ES-I3 (cell line): ENCODE measurements at regions not wholly inside any gene's neighbourhood (a gene's known extent, or its start where the extent isn't known, plus 50 kb on each side); places are given as distances from the start of the nearest gene placed in this dataset.

Experiments used
- H3K36me3 ChIP-seq: 2 replicates; pipeline ENCODE4 v1.6.1; 2013; ENCODE audit warnings: mild to moderate bottlenecking, low read length, control low read depth, moderate library complexity; ENCODE audit not compliant: insufficient read depth
- H3K4me1 ChIP-seq: 2 replicates; pipeline ENCODE4 v1.6.1; 2013; ENCODE audit warnings: mild to moderate bottlenecking, control low read depth, low read length; ENCODE audit not compliant: insufficient read depth
- H3K9ac ChIP-seq: 2 replicates; pipeline ENCODE4 v1.6.1; 2013; ENCODE audit warnings: low read depth, mild to moderate bottlenecking, low read length, moderate library complexity
- H3K9me3 ChIP-seq: 2 replicates; pipeline ENCODE4 v1.6.1; 2013; ENCODE audit warnings: mild to moderate bottlenecking, low read length, moderate library complexity; ENCODE audit not compliant: control insufficient read depth, insufficient read depth

DNA sequence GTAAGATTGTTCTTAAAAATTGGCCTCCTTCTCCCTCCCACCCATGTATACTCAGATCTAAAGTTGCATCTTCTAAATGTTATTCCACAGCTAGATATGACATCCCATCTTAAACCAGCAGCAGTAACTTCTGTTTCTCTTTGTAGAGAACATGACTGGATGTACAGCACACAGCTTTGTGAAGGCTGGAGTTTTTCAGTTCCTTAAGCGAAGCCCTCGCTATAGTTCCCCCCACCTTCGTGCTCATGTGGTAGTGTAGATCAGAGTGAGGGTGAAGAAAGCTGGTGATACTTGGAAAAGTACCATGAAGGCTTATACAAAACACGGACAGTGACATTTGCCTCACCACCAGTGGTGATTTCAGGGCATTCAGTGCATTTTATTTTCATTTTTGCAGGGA lies 137.5 kb downstream of the MAT2B start:
- Histone ChIP-seq H3K9me3 (no peaks in the 10 kb centered on the region), H3K4me1 (no peaks in the 10 kb centered on the region), H3K36me3 (no peaks in the 10 kb centered on the region), H3K9ac (no peak overlapping the region)

DNA sequence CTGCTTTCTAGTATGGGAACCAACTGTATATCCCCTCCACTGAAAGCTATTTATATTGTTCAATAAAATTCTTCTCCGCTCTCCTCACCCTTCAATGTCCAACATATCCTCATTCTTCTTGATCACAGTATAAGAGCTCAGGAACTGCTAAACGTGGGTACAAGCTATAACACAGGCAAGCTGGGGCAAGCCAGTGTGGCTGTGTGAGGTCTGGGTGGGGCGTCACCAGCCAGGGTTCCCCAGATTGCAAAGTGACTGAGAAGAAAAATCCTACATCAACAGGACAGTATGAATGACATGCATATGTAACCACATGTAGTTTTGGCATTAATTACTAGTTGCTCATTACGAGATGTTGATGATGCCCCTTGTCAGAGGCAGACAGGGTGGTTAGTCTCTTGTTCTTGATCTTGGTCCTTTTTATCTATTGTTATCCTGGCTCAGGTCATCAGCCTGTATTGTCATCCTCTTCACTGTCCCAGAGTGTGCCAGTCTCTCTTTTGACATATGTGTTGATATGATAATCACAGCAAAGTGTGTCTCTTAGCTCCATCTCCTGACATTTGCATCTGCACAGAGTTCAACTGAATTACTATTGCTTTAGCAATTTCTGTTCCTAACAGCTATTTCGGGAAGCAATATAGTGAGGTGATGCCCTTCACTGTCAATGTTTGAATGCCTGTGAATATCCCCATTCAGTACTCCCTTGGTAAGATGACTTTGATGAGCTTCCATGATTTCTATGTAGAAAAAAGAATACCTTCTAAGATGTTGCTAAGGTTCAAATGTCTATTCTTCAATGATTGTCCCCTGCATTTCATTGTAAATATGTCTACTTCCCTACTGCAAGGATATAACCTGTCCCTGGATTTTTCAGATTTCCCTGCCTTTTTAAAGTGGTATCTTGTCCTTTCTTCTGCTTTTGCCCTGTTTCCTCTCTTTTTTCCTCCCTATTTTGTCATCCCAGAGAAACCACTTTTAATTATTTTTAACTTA lies 140.3 kb downstream of the MAT2B start:
- H3K9me3 ChIP-seq, result no peaks in the 10 kb centered on the region
- H3K36me3 ChIP-seq, result no peaks in the 10 kb centered on the region
- no peaks in the 10 kb centered on the region for H3K4me1 ChIP-seq
- no peak overlapping the region for H3K9ac ChIP-seq

DNA sequence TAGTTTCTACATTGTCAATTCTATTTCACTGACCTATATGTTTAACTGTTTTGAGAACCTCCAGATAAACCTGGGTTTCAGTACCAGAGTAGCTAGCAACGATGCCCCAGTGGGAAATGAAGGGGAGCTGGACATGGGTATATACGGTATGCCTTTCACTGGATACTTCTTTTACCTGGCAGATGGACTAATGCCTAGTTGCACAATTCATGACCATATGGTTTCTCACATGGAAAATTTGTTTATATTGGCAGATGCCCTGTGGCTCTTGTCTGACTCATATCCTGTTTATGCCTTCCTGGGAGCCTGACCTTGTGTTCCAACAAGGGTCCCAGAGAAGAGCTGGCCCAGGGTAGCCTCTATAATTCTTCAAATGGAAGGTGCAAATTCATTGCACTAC lies 144.1 kb downstream of the MAT2B start:
- Histone ChIP-seq H3K4me1 (no peaks in the 10 kb centered on the region), H3K9ac (no peak overlapping the region), H3K36me3 (no peaks in the 10 kb centered on the region), H3K9me3 (no peaks in the 10 kb centered on the region)

DNA sequence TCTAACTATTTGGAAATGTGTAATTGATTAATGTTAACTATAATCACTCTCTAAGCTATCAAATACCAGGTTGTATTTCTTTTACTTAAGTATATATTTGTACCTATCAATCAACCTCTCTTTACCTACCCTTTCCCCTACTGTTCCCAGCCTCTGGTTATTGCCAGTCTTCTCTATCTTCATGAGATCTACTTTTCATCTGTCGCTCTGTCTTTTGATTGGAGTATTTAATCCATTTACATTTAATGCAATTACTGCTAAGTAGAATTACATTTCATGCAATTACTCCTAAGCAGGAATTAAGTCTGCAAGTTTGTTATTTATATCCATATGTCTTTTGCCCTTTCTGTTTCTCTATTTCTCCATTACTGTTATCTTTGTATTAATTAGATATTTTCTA lies 148.1 kb downstream of the MAT2B start:
- no peaks in the 10 kb centered on the region for H3K36me3 ChIP-seq
- H3K9ac ChIP-seq, result no peak overlapping the region
- H3K4me1 ChIP-seq, result no peaks in the 10 kb centered on the region
- H3K9me3 ChIP-seq, result no peaks in the 10 kb centered on the region

DNA sequence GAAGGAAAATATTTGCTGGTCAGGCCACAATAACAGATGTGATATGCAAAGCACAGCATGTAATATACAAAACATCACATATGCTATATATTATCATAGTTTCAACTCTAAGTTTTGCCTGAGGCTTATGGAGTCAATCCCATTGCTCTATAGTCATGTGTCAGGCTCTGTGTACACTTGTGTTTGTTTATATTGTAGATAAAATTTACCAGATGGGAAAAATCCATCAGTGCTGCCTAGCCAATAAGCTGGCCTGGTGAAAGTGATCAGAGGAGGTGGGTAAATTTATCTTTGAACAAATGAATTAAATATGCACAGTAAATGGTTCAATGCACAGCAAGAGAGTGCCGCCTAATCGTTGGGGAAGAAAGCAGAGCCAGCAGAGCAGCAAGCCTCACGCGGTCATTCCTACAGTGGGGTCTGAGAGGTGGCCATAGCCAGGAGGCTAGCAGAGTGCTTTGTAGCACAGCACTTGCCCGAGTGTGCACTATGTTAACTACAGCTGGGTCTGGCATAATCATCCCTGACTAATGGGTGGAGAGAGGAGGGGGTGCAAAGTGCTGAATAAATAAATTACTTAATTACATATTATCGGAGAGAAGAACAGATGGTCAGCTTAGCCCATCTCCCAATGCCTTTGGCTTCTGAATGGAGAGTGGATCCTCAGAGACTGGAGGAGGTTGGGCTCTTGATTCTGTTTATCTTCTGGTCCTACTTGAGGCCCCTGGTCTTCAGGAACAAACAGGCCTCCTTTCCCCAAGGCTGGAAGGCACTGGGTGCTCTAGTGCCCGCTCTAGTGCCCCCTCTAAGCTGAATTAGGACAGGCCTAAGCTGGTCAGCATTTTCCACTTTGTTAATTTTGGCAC lies 153.5 kb downstream of the MAT2B start:
- H3K36me3 ChIP-seq, result no peaks in the 10 kb centered on the region
- no peaks in the 10 kb centered on the region for H3K4me1 ChIP-seq
- no peaks in the 10 kb centered on the region for H3K9me3 ChIP-seq
- H3K9ac ChIP-seq, result no peak overlapping the region

DNA sequence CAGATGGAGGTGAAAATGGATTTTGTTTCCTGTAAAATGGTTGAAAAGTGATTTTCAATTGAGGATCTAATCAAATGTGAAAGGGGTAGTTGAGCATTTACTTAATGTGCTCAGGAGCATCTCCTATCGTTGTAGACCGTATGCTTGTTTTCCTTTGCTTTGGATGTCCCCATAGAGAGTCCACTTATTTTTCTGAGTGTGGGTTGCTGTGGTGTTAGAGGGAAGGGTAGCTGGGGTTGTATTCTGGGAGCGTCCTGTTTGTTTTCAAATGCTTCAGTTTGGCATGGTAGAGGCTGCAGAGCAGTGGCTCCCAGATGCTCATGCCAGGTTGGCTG lies 154.1 kb downstream of the MAT2B start:
- H3K36me3 ChIP-seq, result no peaks in the 10 kb centered on the region
- H3K4me1 ChIP-seq, result no peaks in the 10 kb centered on the region
- no peak overlapping the region for H3K9ac ChIP-seq
- H3K9me3 ChIP-seq, result no peaks in the 10 kb centered on the region

DNA sequence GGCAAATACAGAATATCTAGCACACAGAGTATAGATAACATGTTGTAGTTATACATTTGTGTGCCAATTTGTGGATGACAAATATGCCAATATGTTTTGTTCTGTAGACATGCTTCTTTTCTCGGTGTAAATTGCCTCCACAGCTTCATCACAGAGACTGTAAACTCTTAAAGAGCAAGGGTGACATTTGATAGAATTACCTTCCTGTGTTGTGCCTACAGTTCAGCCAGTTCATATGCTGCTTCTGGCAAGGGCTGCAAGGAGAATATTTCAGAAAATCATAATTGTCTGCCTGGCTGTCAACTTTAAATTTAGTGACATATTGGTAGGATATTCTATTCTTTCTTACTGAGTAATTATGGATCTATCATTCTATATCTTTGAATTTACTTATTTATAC lies 155.1 kb downstream of the MAT2B start:
- H3K4me1 ChIP-seq, result no peaks in the 10 kb centered on the region
- H3K9ac ChIP-seq, result no peak overlapping the region
- H3K9me3 ChIP-seq, result no peaks in the 10 kb centered on the region; the same call in 1 of the 2 replicates
- no peaks in the 10 kb centered on the region for H3K36me3 ChIP-seq

DNA sequence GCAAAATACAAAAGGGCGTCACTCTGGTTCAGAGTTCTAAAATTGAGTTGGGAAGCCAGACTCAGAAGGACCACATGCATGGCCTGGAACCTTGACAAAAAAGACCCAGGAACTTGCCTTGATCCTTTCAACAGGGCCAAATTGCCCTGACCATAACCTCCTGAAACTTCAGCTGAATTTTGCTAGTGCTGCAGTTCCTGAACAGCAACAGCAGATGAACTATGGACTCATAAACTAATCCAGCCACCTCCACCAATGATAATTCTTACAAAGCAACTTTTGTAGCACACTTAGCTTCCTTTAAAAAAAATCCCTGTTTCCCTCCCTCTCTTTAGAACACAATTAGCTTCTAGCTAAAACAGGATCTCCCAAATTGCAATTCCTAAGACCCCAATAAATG lies 155.9 kb downstream of the MAT2B start:
- Histone ChIP-seq H3K4me1 (no peaks in the 10 kb centered on the region), H3K9ac (no peak overlapping the region), H3K9me3 (no peaks in the 10 kb centered on the region; the same call in 1 of the 2 replicates), H3K36me3 (no peaks in the 10 kb centered on the region)

DNA sequence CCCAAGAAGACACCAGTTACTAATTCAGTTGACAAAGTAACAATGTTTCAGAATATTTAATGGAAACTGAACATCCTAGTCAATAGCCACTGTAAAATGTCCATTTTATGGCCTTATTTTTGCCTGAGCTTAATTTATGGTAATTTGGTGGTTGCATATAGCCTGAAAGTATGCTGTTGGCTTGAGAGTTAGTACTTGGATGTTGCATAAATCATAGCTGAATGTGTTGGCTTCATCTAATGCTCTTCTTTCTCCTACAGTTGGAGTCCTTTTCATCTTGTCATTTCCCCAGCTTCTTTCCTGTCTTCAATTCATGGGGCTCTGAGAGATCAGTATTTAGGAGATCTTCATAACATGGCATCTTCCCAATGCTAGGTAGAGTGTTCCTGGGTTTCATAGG lies 164.6 kb downstream of the MAT2B start:
- H3K36me3 ChIP-seq, result no peaks in the 10 kb centered on the region
- H3K9ac ChIP-seq, result no peak overlapping the region
- no peaks in the 10 kb centered on the region for H3K9me3 ChIP-seq
- H3K4me1 ChIP-seq, result no peaks in the 10 kb centered on the region

DNA sequence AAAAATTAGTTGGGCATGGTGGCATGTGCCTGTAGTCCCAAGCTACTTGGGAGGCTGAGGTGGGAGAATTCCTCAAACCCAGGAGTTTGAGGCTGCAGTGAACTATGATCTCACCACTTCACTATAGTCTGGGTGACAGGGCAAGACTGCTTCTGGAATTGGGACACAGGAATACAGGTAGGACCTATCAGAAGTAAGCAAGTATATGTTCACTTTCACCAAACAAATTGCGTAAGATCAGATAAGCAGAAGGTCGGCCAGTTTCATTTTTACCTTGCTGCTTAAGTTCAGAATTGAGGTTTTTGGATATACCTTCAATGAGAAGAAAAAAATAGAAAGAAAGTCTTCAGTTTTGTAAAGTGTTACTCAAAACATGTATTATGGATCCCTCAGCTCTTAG lies 171.7 kb downstream of the MAT2B start:
- no peak overlapping the region for H3K9ac ChIP-seq
- H3K9me3 ChIP-seq, result no peaks in the 10 kb centered on the region
- no peaks in the 10 kb centered on the region for H3K36me3 ChIP-seq
- no peaks in the 10 kb centered on the region for H3K4me1 ChIP-seq

DNA sequence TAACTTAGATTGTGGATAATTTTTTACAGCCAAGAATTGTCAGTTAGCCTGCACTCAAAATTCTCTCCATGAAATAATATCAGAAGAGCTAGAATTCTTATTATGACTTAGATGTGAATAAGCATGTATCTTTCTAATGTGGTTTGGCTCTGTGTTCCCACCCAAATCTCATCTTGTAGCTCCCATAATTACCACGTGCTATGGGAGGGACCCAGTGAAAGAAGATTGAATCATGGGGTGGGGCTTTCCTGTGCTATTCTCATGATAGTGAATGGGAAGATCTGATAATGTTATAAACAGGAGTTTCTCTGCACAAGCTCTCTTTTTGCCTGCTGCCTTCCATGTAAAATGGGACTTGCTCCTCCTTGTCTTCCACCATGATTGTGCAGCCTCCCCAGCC lies 176.8 kb downstream of the MAT2B start:
- Histone ChIP-seq H3K9me3 (no peaks in the 10 kb centered on the region), H3K9ac (no peak overlapping the region), H3K36me3 (no peaks in the 10 kb centered on the region), H3K4me1 (no peaks in the 10 kb centered on the region)

DNA sequence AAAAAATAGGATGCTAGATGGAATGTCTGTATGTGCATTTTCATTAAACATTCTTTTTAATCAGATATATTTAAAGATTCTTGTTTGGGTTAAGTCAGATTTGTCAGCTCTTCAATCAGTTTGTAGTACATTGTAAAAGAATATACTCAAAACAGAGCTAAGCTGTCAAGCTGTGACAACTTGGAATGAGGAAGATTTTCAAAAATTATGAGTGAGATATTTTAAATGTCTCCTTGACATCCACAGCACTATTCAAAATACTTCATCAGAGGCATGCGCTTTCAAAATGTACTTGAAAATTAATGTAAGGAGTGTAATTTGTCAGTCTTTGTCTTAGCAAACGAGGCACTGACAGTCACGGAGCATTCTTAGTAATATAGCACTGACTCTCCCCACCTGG lies 182.0 kb downstream of the MAT2B start:
- Histone ChIP-seq H3K36me3 (no peaks in the 10 kb centered on the region), H3K4me1 (no peaks in the 10 kb centered on the region), H3K9ac (no peak overlapping the region), H3K9me3 (no peaks in the 10 kb centered on the region)

DNA sequence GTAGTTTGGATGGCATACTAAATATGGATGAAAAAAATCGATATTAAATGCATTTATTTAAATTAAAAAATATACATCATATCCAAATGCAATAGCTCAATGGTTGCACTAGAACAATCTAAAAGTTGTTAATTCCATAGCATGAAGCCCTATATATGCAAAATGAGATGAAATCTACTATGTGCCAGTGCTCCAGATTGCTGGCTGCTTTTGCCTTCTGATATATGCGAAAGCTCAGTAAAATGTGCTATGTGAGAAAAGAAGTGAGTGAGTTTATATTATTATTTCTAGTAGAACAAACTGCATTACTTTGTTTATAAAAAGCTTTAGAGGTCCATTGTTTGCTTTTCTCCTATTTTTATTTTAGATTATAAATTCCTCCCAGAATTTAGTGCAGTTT lies 186.7 kb downstream of the MAT2B start:
- Histone ChIP-seq H3K9ac (no peak overlapping the region), H3K36me3 (no peaks in the 10 kb centered on the region), H3K9me3 (no peaks in the 10 kb centered on the region), H3K4me1 (no peaks in the 10 kb centered on the region)

DNA sequence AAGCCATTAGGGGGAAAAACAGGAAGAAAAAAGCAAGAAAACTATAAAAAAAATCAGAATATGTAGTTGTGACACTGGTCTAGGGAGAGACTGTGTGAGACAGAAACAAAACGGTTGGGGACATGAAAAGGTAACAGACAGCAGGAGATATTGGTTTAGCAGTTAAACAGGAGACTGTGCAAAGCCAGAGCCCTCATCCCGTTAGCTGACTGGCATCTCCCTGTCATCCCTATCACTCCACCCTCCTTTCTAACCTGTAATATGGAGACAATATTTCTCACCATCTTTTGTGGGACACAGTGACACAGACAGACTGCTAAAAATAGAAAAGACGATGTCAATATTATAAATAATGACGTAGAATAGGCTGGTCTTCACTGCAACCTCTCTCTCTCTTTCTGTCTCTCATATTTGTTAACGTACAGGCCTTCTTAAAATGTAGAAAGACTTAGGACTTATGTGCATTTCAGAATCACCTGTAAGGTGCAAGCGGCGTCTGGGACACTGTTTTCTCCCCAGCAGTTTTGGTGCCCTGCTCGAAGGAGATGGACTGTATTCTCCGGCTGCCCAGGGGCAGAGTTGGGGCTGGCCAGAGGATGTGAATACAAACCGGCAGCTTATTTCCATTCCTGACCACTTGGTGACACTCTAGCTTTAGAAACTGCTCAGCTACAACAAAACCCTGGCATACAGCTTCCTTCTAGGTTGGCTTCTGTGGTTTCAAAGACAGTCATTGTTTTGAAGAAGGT lies 190.6 kb downstream of the MAT2B start:
- Histone ChIP-seq H3K9ac (no peak overlapping the region), H3K36me3 (no peaks in the 10 kb centered on the region), H3K4me1 (no peaks in the 10 kb centered on the region)

More for the DNA sequence above, 190.6 kb downstream of the MAT2B start:
- no peaks in the 10 kb centered on the region for H3K9me3 ChIP-seq
